Osteoblast (primary cell): ENCODE measurements at regions not wholly inside any gene's neighbourhood (a gene's known extent, or its start where the extent isn't known, plus 50 kb on each side); places are given as distances from the start of the nearest gene placed in this dataset.

Experiments used
- DNase-seq: peaks from one replicate; pipeline ENCODE4 v3.0.0; 2011; ENCODE audit warnings: low spot score, mixed read lengths; ENCODE audit not compliant: insufficient read length; ENCODE audit errors: missing footprints
- H2AFZ ChIP-seq: 2 replicates; pipeline ENCODE4 v1.6.0; 2011; ENCODE audit warnings: mild to moderate bottlenecking, low read length
- H3K27ac ChIP-seq: 2 replicates; pipeline ENCODE4 v1.5.1; 2011; ENCODE audit warnings: mild to moderate bottlenecking, low read depth, low read length, moderate library complexity
- H3K27me3 ChIP-seq: 2 replicates; pipeline ENCODE4 v1.6.0; 2012; ENCODE audit warnings: mild to moderate bottlenecking, control low read depth, inconsistent platforms, low read length, moderate library complexity; ENCODE audit not compliant: insufficient read depth
- H3K36me3 ChIP-seq: 2 replicates; pipeline ENCODE4 v1.5.1; 2011; ENCODE audit warnings: mild to moderate bottlenecking, low read length, control low read depth, moderate library complexity; ENCODE audit not compliant: insufficient read depth
- H3K4me1 ChIP-seq: 2 replicates; pipeline ENCODE4 v1.5.1; 2011; ENCODE audit warnings: mild to moderate bottlenecking, low read length, control low read depth, moderate library complexity; ENCODE audit not compliant: insufficient read depth
- H3K4me2 ChIP-seq: 2 replicates; pipeline ENCODE4 v1.6.0; 2011; ENCODE audit warnings: mild to moderate bottlenecking, low read length; ENCODE audit not compliant: insufficient read depth
- H3K4me3 ChIP-seq: fragments of 200-600 bp; sonication (generic); 3 replicates; pipeline ENCODE4 v1.5.1; 2012; ENCODE audit warnings: mild to moderate bottlenecking, low read length, inconsistent platforms; ENCODE audit not compliant: insufficient read depth
- H3K79me2 ChIP-seq: 2 replicates; pipeline ENCODE4 v1.6.0; 2012; ENCODE audit warnings: mild to moderate bottlenecking, low read length, control low read depth, inconsistent platforms; ENCODE audit not compliant: insufficient read depth
- H3K9me3 ChIP-seq: 2 replicates; pipeline ENCODE4 v1.5.1; 2011; ENCODE audit warnings: low read depth, low read length, control low read depth
- H4K20me1 ChIP-seq: 2 replicates; pipeline ENCODE4 v1.6.0; 2012; ENCODE audit warnings: mild to moderate bottlenecking, low read length, control low read depth; ENCODE audit not compliant: insufficient read depth
- TF ChIP-seq, protein P1 (sequence below): IDR thresholded peaks from 2 replicates; pipeline ENCODE4 v1.5.1; 2011; ENCODE audit warnings: mild to moderate bottlenecking, low read depth, low read length, moderate library complexity; ENCODE audit errors: extremely low read depth

DNA sequence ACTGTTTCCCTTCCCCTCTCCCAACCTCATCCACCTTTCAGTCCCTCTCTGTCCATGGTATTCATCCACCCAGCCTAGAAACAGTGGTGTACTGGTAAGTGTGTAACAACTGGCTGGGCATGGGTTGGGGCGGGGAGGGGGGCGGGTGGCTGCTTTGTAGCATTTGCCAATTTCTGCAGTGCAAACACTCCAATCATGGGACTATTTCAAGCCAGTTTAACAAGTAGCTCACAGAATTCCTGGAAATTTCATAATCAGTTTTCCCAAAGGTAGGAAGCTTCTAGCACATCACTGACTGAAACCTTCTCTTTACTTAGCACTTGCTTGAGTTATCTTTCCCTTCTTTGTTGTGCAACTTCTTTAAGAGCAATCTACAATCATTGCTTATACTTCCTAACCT lies 100.8 kb upstream of the WASF3 start:
- no peak overlapping the region for H2AFZ ChIP-seq
- H3K9me3 ChIP-seq = no peaks in the 10 kb centered on the region
- no peaks in the 10 kb centered on the region for H3K79me2 ChIP-seq
- no peak overlapping the region for H3K4me3 ChIP-seq
- H3K27me3 ChIP-seq = no peaks in the 10 kb centered on the region
- no peaks in the 10 kb centered on the region for H3K36me3 ChIP-seq
- TF ChIP-seq, protein P1, sequence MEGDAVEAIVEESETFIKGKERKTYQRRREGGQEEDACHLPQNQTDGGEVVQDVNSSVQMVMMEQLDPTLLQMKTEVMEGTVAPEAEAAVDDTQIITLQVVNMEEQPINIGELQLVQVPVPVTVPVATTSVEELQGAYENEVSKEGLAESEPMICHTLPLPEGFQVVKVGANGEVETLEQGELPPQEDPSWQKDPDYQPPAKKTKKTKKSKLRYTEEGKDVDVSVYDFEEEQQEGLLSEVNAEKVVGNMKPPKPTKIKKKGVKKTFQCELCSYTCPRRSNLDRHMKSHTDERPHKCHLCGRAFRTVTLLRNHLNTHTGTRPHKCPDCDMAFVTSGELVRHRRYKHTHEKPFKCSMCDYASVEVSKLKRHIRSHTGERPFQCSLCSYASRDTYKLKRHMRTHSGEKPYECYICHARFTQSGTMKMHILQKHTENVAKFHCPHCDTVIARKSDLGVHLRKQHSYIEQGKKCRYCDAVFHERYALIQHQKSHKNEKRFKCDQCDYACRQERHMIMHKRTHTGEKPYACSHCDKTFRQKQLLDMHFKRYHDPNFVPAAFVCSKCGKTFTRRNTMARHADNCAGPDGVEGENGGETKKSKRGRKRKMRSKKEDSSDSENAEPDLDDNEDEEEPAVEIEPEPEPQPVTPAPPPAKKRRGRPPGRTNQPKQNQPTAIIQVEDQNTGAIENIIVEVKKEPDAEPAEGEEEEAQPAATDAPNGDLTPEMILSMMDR = no peak
- no peak for DNase-seq
- H3K27ac ChIP-seq = no peak overlapping the region
- H4K20me1 ChIP-seq = no peaks in the 10 kb centered on the region
- no peak overlapping the region for H3K4me2 ChIP-seq
- H3K4me1 ChIP-seq = peaks cover 3% of the 10 kb centered on the region

DNA sequence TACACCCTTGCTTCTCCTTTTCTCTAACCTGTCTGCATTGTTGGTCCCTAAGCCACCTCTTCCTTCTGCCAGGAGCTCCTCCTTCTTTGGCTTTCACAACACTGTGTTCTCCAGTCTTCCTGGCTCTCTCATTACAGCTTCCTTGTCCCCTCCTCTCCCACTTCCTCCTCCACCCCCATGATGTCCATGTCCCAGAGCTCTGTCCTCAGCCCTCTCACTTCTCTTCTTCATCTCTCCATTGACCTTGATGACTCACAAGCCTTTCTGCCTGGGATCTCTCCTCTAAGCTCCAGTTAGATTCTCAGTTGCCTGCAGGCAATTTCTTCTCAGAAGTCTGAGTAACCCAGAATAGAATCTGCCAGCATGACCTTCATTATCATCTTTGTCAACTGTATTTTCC lies 100.3 kb upstream of the WASF3 start:
- H3K79me2 ChIP-seq = no peaks in the 10 kb centered on the region
- H4K20me1 ChIP-seq = no peaks in the 10 kb centered on the region
- H3K27me3 ChIP-seq = no peaks in the 10 kb centered on the region
- H2AFZ ChIP-seq = no peak overlapping the region
- no peak overlapping the region for H3K4me3 ChIP-seq
- TF ChIP-seq, protein P1 = no peak
- peaks cover 3% of the 10 kb centered on the region for H3K4me1 ChIP-seq
- H3K27ac ChIP-seq = no peak overlapping the region
- H3K4me2 ChIP-seq = no peak overlapping the region
- no peaks in the 10 kb centered on the region for H3K36me3 ChIP-seq
- no peak for DNase-seq
- no peaks in the 10 kb centered on the region for H3K9me3 ChIP-seq

DNA sequence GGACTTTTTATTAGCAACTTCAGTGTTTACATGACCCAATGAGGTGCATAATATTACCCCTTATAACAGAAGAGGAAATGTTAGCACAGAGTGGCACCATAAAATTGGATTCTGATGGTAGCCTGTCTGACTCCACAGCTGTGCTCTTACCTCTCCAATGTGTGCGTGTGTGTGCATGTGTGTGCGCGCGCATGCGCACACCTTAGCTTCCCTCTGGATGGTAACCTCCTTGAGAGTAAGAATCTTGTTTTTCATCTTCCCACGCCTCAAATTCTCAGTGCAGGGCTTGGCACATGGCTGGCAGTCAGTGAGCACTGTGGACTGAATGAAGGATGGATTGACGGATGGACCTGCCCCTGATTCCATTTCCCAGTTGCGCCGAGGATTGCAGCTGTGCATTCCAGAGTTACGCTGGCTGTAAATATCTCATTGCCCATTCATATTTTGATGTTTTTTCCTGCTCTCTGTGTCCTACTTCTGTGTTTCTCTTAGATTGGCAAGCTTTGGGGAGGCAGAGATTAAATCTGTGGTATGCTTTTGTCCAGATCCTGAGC lies 99.2 kb upstream of the WASF3 start:
- TF ChIP-seq, protein P1 = no peak
- H3K27me3 ChIP-seq = peaks cover 2% of the 10 kb centered on the region
- no peaks in the 10 kb centered on the region for H4K20me1 ChIP-seq
- H3K4me1 ChIP-seq = peaks cover 3% of the 10 kb centered on the region
- no peak for DNase-seq
- H3K4me3 ChIP-seq = no peak overlapping the region
- H3K27ac ChIP-seq = no peak overlapping the region
- H3K79me2 ChIP-seq = no peaks in the 10 kb centered on the region
- H3K36me3 ChIP-seq = no peaks in the 10 kb centered on the region
- H3K4me2 ChIP-seq = no peak overlapping the region
- H3K9me3 ChIP-seq = no peaks in the 10 kb centered on the region
- H2AFZ ChIP-seq = no peak overlapping the region

DNA sequence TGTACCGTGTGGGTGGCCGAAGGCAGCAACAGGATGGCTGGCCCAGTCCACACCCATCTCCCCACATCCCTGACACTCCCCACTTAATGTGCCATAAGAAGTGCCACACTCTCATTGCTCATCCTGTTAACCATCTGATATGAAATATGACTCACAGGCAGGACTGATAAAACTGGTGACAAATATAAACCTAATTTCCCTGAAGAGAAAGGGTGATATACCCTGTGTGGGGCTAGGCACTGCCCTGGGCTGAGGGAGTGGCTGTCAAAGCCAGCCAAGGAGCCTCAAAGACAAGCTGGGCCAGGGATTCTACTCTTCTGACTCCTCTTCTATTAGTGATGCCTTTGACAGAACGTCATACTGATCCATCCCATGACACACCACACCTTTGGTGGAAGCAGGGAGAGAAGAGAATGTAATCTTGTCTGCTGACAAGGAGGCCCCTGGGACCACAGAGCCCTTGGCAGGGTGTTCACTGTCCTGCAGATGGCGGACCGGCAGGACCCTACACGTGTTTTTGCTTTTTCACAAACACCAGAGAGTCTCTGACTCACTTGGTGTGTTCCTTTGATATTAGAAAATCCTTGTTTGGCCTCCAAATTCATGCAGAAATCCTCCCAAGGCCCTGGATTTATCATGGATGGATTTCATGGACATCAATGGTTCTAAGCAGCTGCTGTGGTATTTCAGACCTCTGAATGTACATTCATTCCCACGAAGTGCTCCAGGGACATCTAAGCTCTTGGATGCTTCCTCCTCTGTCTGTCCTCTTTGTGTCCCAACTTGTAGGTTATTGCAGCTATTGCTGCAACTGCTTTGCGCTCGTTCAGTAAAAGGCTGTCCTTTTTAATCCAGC lies 98.0 kb upstream of the WASF3 start:
- no peaks in the 10 kb centered on the region for H3K36me3 ChIP-seq
- TF ChIP-seq, protein P1 = no peak
- no peak for DNase-seq
- H3K4me3 ChIP-seq = no peak overlapping the region
- no peak overlapping the region for H2AFZ ChIP-seq
- H3K27me3 ChIP-seq = peaks cover 2% of the 10 kb centered on the region
- no peaks in the 10 kb centered on the region for H3K79me2 ChIP-seq
- H3K27ac ChIP-seq = no peak overlapping the region
- peaks cover 3% of the 10 kb centered on the region for H3K4me1 ChIP-seq
- H3K4me2 ChIP-seq = no peak overlapping the region
- H3K9me3 ChIP-seq = no peaks in the 10 kb centered on the region
- no peaks in the 10 kb centered on the region for H4K20me1 ChIP-seq
